H1 (cell line): ENCODE measurements at regions not wholly inside any gene's neighbourhood (a gene's known extent, or its start where the extent isn't known, plus 50 kb on each side); places are given as distances from the start of the nearest gene placed in this dataset.

Experiments used
- CTCF ChIA-PET: fragments of 300-600 bp; sonication (Branson Sonifier 250); formaldehyde crosslinking; loops from one replicate; lab custom pipeline; 2021; ENCODE audit not compliant: partially characterized antibody; lab: Charles Lee
- POLR2A ChIA-PET: fragments of 300-600 bp; sonication (Branson Sonifier 250); formaldehyde crosslinking; loops from one replicate; lab custom pipeline; 2021; ENCODE audit warnings: inconsistent platforms; ENCODE audit not compliant: partially characterized antibody; lab: Charles Lee
- DNase-seq, 2 experiments: peaks; one replicate each; pipeline versions ENCODE4 v3.0.0 to v3.0.0-alpha.2; 2010 to 2022; ENCODE audit warnings: low spot score in 2 of 2, low read depth in 1 of 2, mixed read lengths in 1 of 2
- FAIRE-seq: peaks from 2 replicates; lab custom pipeline; 2011; peaks lifted over from hg19 to GRCh38; lab: Jason Lieb, UNC
- H2AFZ ChIP-seq: 2 replicates; pipeline ENCODE4 v1.8.1; 2012; ENCODE audit warnings: low read length, inconsistent platforms
- H2AK5ac ChIP-seq: 2 replicates; pipeline ENCODE4 v1.6.1; 2013; ENCODE audit warnings: low read depth, low read length
- H2BK120ac ChIP-seq: replicated peaks from 2 replicates; pipeline ENCODE3; 2013; ENCODE audit warnings: low read depth, low read length, inconsistent platforms
- H2BK12ac ChIP-seq: 2 replicates; pipeline ENCODE4 v1.6.1; 2013; ENCODE audit warnings: low read depth, low read length
- H2BK15ac ChIP-seq: 2 replicates; pipeline ENCODE4 v1.6.1; 2013; ENCODE audit warnings: low read length
- H2BK20ac ChIP-seq: 2 replicates; pipeline ENCODE4 v1.6.1; 2013; ENCODE audit warnings: low read length
- H2BK5ac ChIP-seq: 2 replicates; pipeline ENCODE4 v1.6.1; 2013; ENCODE audit warnings: low read depth, low read length
- H3K14ac ChIP-seq: 2 replicates; pipeline ENCODE4 v1.6.1; 2013; ENCODE audit warnings: inconsistent platforms; ENCODE audit not compliant: insufficient read length
- H3K18ac ChIP-seq: 2 replicates; pipeline ENCODE4 v1.6.1; 2013; ENCODE audit warnings: low read length; ENCODE audit errors: extremely low read depth
- H3K23ac ChIP-seq: 2 replicates; pipeline ENCODE4 v1.6.1; 2013; ENCODE audit warnings: inconsistent platforms; ENCODE audit not compliant: insufficient read length
- H3K23me2 ChIP-seq: 2 replicates; pipeline ENCODE4 v1.6.1; 2013; ENCODE audit warnings: low read depth, low read length
- H3K27ac ChIP-seq: 2 replicates; pipeline ENCODE4 v1.6.1; 2011; ENCODE audit warnings: low read depth, low read length, inconsistent platforms
- H3K27me3 ChIP-seq, 4 experiments: replicated peaks in 1 of 4; 1 replicate in 1 of 4; 2 replicates in 3 of 4; pipeline versions ENCODE4 v1.6.1 to v1.8.1; 2011 to 2013; ENCODE audit warnings: low read length in 3 of 4, mild to moderate bottlenecking in 3 of 4, inconsistent platforms in 2 of 4, mixed read lengths in 2 of 4, moderate library complexity in 1 of 4; ENCODE audit not compliant: control insufficient read depth in 3 of 4, insufficient read depth in 3 of 4; ENCODE audit errors: extremely low read depth in 1 of 4
- H3K36me3 ChIP-seq, 4 experiments: 2 replicates each; pipeline versions ENCODE4 v1.6.1 to v1.8.1; 2011 to 2013; ENCODE audit warnings: mild to moderate bottlenecking in 4 of 4, low read length in 3 of 4, moderate library complexity in 2 of 4, control low read depth in 1 of 4, inconsistent platforms in 1 of 4; ENCODE audit not compliant: insufficient read depth in 4 of 4, control insufficient read depth in 2 of 4
- H3K4ac ChIP-seq: replicated peaks from 2 replicates; pipeline ENCODE3; 2013; ENCODE audit warnings: low read length, low read depth, mixed read lengths, inconsistent platforms; ENCODE audit not compliant: insufficient read length
- H3K4me1 ChIP-seq, 4 experiments: replicated peaks in 1 of 4; 1 replicate in 1 of 4; 2 replicates in 3 of 4; pipeline versions ENCODE4 v1.6.1 to v1.8.1; 2011 to 2013; ENCODE audit warnings: low read length in 3 of 4, inconsistent platforms in 2 of 4, mixed read lengths in 1 of 4; ENCODE audit not compliant: insufficient read depth in 4 of 4, control insufficient read depth in 3 of 4
- H3K4me2 ChIP-seq, 2 experiments: 2 replicates each; pipeline versions ENCODE4 v1.6.1 to v1.8.1; 2011 to 2013; ENCODE audit warnings: low read depth in 2 of 2, low read length in 2 of 2, control low read depth in 1 of 2, inconsistent platforms in 1 of 2, mild to moderate bottlenecking in 1 of 2; ENCODE audit not compliant: insufficient read depth in 1 of 2
- H3K4me3 ChIP-seq, 4 experiments: fragments of 200-600, 300-600 bp in 1 of 4; sonication (generic), shearing (Covaris generic), sonication (Bioruptor Twin) in 1 of 4; 2 replicates each; pipeline versions ENCODE4 v1.5.1 to v1.8.1; 2011 to 2016; ENCODE audit warnings: low read length in 4 of 4, low read depth in 3 of 4, control low read depth in 2 of 4, inconsistent platforms in 2 of 4, mild to moderate bottlenecking in 2 of 4, mixed read lengths in 1 of 4, moderate library complexity in 1 of 4; ENCODE audit not compliant: insufficient read depth in 2 of 4; ENCODE audit errors: extremely low read depth in 1 of 4
- H3K56ac ChIP-seq: replicated peaks from 2 replicates; pipeline ENCODE3; 2013; ENCODE audit warnings: low read depth, mild to moderate bottlenecking, mixed read lengths, low read length, inconsistent platforms; ENCODE audit not compliant: insufficient read length
- H3K79me1 ChIP-seq: 2 replicates; pipeline ENCODE4 v1.6.1; 2013; ENCODE audit warnings: low read depth, low read length, control low read depth
- H3K79me2 ChIP-seq, 2 experiments: 2 replicates each; pipeline versions ENCODE4 v1.6.1 to v1.8.1; 2012 to 2013; ENCODE audit warnings: low read length in 2 of 2, mild to moderate bottlenecking in 2 of 2, inconsistent platforms in 1 of 2; ENCODE audit not compliant: insufficient read depth in 2 of 2, control insufficient read depth in 1 of 2
- H3K9ac ChIP-seq, 4 experiments: replicated peaks in 1 of 4; 1 replicate in 1 of 4; 2 replicates in 3 of 4; pipeline versions ENCODE4 v1.6.1 to v1.8.1; 2011 to 2013; ENCODE audit warnings: low read depth in 3 of 4, low read length in 3 of 4, control low read depth in 2 of 4, mild to moderate bottlenecking in 2 of 4, moderate library complexity in 2 of 4, inconsistent platforms in 1 of 4; ENCODE audit errors: extremely low read depth in 1 of 4
- H3K9me3 ChIP-seq, 2 experiments: 2 replicates each; pipeline versions ENCODE4 v1.6.1 to v1.8.1; 2012 to 2013; ENCODE audit warnings: mild to moderate bottlenecking in 2 of 2, moderate library complexity in 2 of 2, control low read depth in 1 of 2, inconsistent platforms in 1 of 2, low read depth in 1 of 2, low read length in 1 of 2, mixed read lengths in 1 of 2; ENCODE audit not compliant: insufficient read depth in 2 of 2
- H4K20me1 ChIP-seq, 2 experiments: replicated peaks in 1 of 2; 2 replicates each; pipeline versions ENCODE3 to v1.8.1; 2011 to 2013; ENCODE audit warnings: inconsistent platforms in 2 of 2, low read length in 2 of 2, mild to moderate bottlenecking in 1 of 2; ENCODE audit not compliant: insufficient read depth in 2 of 2, control insufficient read depth in 1 of 2
- H4K5ac ChIP-seq: 2 replicates; pipeline ENCODE4 v1.6.1; 2013; ENCODE audit warnings: low read length, low read depth, mixed read lengths, inconsistent platforms; ENCODE audit not compliant: insufficient read length
- H4K8ac ChIP-seq: 2 replicates; pipeline ENCODE4 v1.8.0; 2013; ENCODE audit warnings: mild to moderate bottlenecking, moderate library complexity, low read length, inconsistent platforms; ENCODE audit not compliant: insufficient read depth; ENCODE audit errors: extremely low read depth
- H4K91ac ChIP-seq: replicated peaks from 2 replicates; pipeline ENCODE3; 2013; ENCODE audit warnings: low read length, mixed read lengths, inconsistent platforms; ENCODE audit not compliant: insufficient read length
- ATF3 ChIP-seq: IDR thresholded peaks from 2 replicates; pipeline ENCODE4 v1.6.1; 2011; ENCODE audit warnings: low read depth, mild to moderate bottlenecking, low read length; ENCODE audit not compliant: insufficient read depth
- CEBPB ChIP-seq: IDR thresholded peaks from 2 replicates; pipeline ENCODE4 v1.6.1; 2012; ENCODE audit warnings: low read depth, low read length
- CTBP2 ChIP-seq: IDR thresholded peaks from 2 replicates; pipeline ENCODE4 v1.7.0; 2011; ENCODE audit warnings: borderline replicate concordance, mild to moderate bottlenecking, moderate library complexity, mixed read lengths, low read length; ENCODE audit not compliant: insufficient read depth, insufficient read length
- KDM5A ChIP-seq: fragments of 200-600 bp; IDR thresholded peaks from 2 replicates; pipeline ENCODE4 v1.7.1; 2012; ENCODE audit warnings: mild to moderate bottlenecking, low read length, inconsistent platforms, mixed read lengths
- PHF8 ChIP-seq: fragments of 200-600 bp; sonication (generic); conservative IDR thresholded peaks from 2 replicates; pipeline ENCODE4 v1.7.1; 2012; ENCODE audit warnings: low read depth, mild to moderate bottlenecking, inconsistent platforms, low read length, moderate library complexity
- RFX5 ChIP-seq: IDR thresholded peaks from 2 replicates; pipeline ENCODE4 v1.6.1; 2011; ENCODE audit warnings: low read depth, low read length, improper control_type of control experiment, borderline replicate concordance
- RXRA ChIP-seq: IDR thresholded peaks from 2 replicates; pipeline ENCODE4 v1.6.1; 2011; ENCODE audit warnings: low read depth, mild to moderate bottlenecking, low read length, moderate library complexity; ENCODE audit not compliant: insufficient read depth
- SIX5 ChIP-seq: IDR thresholded peaks from 2 replicates; pipeline ENCODE4 v1.6.1; 2011; ENCODE audit warnings: mild to moderate bottlenecking, low read depth, low read length
- TAF7 ChIP-seq: optimal IDR thresholded peaks from 2 replicates; pipeline ENCODE3; 2011; ENCODE audit warnings: low read depth, mild to moderate bottlenecking, inconsistent platforms, low read length, moderate library complexity, borderline replicate concordance
- TBP ChIP-seq: IDR thresholded peaks from 2 replicates; pipeline ENCODE4 v1.6.1; 2011; ENCODE audit warnings: low read depth, low read length, improper control_type of control experiment
- USF2 ChIP-seq: IDR thresholded peaks from 2 replicates; pipeline ENCODE4 v1.6.1; 2011; ENCODE audit warnings: low read length, improper control_type of control experiment
- WGBS, 2 experiments: shearing (Covaris generic) in 1 of 2; methylation state at CpG; one replicate each; pipeline versions ENCODE4 v1.1.6 to v1.1.7; 2013 to 2015; ENCODE audit warnings: low lambda C conversion rate in 2 of 2, mixed read lengths in 2 of 2, inconsistent platforms in 1 of 2, low coverage in 1 of 2, missing lambda C conversion rate in 1 of 2; ENCODE audit not compliant: insufficient replicate concordance in 2 of 2, insufficient coverage in 1 of 2, insufficient read length in 1 of 2; ENCODE audit errors: extremely low coverage in 1 of 2, missing lambda C conversion rate in 1 of 2; 5-methylcytosine and 5-hydroxymethylcytosine counted together

- Histone ChIP-seq H2AFZ (no peak overlapping the region), H3K4me2 (no peak overlapping the region), H4K8ac (no peak overlapping the region), H2BK5ac (no peak overlapping the region), H3K27me3 (no peaks in the 10 kb centered on the region), H2BK120ac (no peak overlapping the region), H3K79me2 (no peaks in the 10 kb centered on the region), H3K14ac (no peak overlapping the region), H3K36me3 (no peaks in the 10 kb centered on the region), H3K4me3 (no peak overlapping the region), H4K20me1 (no peaks in the 10 kb centered on the region), H2BK15ac (no peak overlapping the region), H4K5ac (no peak overlapping the region), H3K23ac (no peak overlapping the region), H3K9me3 (no peaks in the 10 kb centered on the region), H3K79me1 (no peaks in the 10 kb centered on the region), H3K4ac (no peak overlapping the region), H2BK12ac (no peak overlapping the region), H3K18ac (no peak overlapping the region), H3K23me2 (no peaks in the 10 kb centered on the region), H4K91ac (no peak overlapping the region), H3K56ac (no peak overlapping the region), H3K4me1 (no peaks in the 10 kb centered on the region), H2AK5ac (no peak overlapping the region), H3K9ac (no peak overlapping the region), H2BK20ac (no peak overlapping the region), H3K27ac (no peak overlapping the region)
- ChIA-PET CTCF (no interaction called here), POLR2A (no interaction called here)
- DNase-seq (no peak), FAIRE-seq (no peak)
- WGBS, 2 experiments, result 91% methylated on average over 2 of the region's 2 CpGs; no CpG with 5 or more reads in 1 of the 2 experiments
- no peak for TF ChIP-seq CTBP2
- TF ChIP-seq USF2, result no peak
- TF ChIP-seq KDM5A, result no peak
- TF ChIP-seq PHF8, result no peak
- TF ChIP-seq SIX5, result no peak
- no peak for TF ChIP-seq RFX5
- TF ChIP-seq CEBPB, result no peak
- no peak for TF ChIP-seq TAF7
- no peak for TF ChIP-seq RXRA
- no peak for TF ChIP-seq ATF3
- TF ChIP-seq TBP, result no peak
Measured at GRCh38 chr10:44725404-44725803, 185.7 kb upstream of the TMEM72 start.
